ENCODE measurements at regions not wholly inside any gene's neighbourhood (a gene's known extent, or its start where the extent isn't known, plus 50 kb on each side); places are given as distances from the start of the nearest gene placed in this dataset.
"Not testable (repeated sequence)": the region's sequence is repeated elsewhere in the genome, so short reads cannot be mapped to it uniquely, and the experiment has no call there.

- not testable (repeated sequence) for TF ChIP-seq POLR2A (IDR thresholded peaks at IDR 0.05; ENCODE audit: control extremely low read depth in 1 of 2, low read depth in 2 of 2, low read length in 2 of 2); ZNF274 (IDR thresholded peaks at IDR 0.05; ENCODE audit: borderline replicate concordance, extremely low read depth, low read length)
- TF ChIP-seq, protein P1, sequence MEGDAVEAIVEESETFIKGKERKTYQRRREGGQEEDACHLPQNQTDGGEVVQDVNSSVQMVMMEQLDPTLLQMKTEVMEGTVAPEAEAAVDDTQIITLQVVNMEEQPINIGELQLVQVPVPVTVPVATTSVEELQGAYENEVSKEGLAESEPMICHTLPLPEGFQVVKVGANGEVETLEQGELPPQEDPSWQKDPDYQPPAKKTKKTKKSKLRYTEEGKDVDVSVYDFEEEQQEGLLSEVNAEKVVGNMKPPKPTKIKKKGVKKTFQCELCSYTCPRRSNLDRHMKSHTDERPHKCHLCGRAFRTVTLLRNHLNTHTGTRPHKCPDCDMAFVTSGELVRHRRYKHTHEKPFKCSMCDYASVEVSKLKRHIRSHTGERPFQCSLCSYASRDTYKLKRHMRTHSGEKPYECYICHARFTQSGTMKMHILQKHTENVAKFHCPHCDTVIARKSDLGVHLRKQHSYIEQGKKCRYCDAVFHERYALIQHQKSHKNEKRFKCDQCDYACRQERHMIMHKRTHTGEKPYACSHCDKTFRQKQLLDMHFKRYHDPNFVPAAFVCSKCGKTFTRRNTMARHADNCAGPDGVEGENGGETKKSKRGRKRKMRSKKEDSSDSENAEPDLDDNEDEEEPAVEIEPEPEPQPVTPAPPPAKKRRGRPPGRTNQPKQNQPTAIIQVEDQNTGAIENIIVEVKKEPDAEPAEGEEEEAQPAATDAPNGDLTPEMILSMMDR (IDR thresholded peaks at IDR 0.05; ENCODE audit: control extremely low read depth in 1 of 3, insufficient read depth in 1 of 3, low read depth in 1 of 3, low read length in 3 of 3): not testable (repeated sequence)
These were observed 123.1 kb upstream of the PRSS12 start for GRCh38 chr4:118475901-118476300.
